ENCODE measurements at regions not wholly inside any gene's neighbourhood (a gene's known extent, or its start where the extent isn't known, plus 50 kb on each side); places are given as distances from the start of the nearest gene placed in this dataset.

DNA sequence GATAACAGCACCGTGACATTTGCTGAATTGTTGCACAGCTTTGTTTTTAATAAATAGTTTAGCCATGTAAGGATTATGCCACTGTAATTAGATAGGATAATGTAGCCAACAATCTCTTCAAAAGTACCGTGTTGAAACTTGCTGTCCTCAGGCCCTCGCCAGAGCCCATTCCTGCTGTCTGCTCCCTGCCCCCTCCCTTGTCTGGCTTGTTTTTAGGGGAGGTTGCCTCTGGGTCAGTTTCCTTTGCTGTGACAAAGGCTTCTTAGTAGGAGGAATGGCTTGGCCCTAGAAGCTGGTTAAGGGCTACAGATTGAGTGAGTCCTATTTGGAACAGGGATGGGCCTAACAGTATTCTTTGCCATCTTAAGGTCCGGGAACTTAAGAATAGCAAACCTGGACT, 107.9 kb downstream of the LMO4 start:
- no peak overlapping the region for H3K4me3 ChIP-seq
- POLR2A ChIA-PET, result no interaction called here
- H3K4me2 ChIP-seq (ENCODE audit: control insufficient read depth, insufficient read depth), result no peak overlapping the region
- in situ Hi-C loops (cut with MboI) (loop anchor here (5.0 kb wide), 1 partner anchor 49 kb away; no protein-coding TSS in a partner anchor), intact Hi-C loops (cut with micrococcal nuclease; ENCODE audit: unreplicated experiment) (no loop called here)
- H3K36me3 ChIP-seq (ENCODE audit: control insufficient read depth in 2 of 2, insufficient read depth in 2 of 2, low read length in 1 of 2), result no peaks in the 10 kb centered on the region
- DNase-seq (ENCODE audit: low read depth, low spot score) (no peak), FAIRE-seq (no peak), ATAC-seq (no peak)
- no peaks in the 10 kb centered on the region for H3K79me2 ChIP-seq (ENCODE audit: control insufficient read depth, insufficient read depth, low read length)
- RAD21 ChIA-PET (ENCODE audit: unreplicated experiment), result no interaction called here
- H3K9ac ChIP-seq (ENCODE audit: control insufficient read depth, insufficient read depth, low read length), result no peak overlapping the region
- TF ChIP-seq RELA (IDR thresholded peaks at IDR 0.05; ENCODE audit: borderline replicate concordance, partially characterized antibody) (no peak), BACH1 (IDR thresholded peaks at IDR 0.05; ENCODE audit: borderline replicate concordance) (no peak)
- TF ChIP-seq, protein P1, sequence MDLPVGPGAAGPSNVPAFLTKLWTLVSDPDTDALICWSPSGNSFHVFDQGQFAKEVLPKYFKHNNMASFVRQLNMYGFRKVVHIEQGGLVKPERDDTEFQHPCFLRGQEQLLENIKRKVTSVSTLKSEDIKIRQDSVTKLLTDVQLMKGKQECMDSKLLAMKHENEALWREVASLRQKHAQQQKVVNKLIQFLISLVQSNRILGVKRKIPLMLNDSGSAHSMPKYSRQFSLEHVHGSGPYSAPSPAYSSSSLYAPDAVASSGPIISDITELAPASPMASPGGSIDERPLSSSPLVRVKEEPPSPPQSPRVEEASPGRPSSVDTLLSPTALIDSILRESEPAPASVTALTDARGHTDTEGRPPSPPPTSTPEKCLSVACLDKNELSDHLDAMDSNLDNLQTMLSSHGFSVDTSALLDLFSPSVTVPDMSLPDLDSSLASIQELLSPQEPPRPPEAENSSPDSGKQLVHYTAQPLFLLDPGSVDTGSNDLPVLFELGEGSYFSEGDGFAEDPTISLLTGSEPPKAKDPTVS (IDR thresholded peaks at IDR 0.05; ENCODE audit: low read depth, low read length), result no peak
- TF ChIP-seq, protein P2, sequence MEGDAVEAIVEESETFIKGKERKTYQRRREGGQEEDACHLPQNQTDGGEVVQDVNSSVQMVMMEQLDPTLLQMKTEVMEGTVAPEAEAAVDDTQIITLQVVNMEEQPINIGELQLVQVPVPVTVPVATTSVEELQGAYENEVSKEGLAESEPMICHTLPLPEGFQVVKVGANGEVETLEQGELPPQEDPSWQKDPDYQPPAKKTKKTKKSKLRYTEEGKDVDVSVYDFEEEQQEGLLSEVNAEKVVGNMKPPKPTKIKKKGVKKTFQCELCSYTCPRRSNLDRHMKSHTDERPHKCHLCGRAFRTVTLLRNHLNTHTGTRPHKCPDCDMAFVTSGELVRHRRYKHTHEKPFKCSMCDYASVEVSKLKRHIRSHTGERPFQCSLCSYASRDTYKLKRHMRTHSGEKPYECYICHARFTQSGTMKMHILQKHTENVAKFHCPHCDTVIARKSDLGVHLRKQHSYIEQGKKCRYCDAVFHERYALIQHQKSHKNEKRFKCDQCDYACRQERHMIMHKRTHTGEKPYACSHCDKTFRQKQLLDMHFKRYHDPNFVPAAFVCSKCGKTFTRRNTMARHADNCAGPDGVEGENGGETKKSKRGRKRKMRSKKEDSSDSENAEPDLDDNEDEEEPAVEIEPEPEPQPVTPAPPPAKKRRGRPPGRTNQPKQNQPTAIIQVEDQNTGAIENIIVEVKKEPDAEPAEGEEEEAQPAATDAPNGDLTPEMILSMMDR (IDR thresholded peaks at IDR 0.05 in 2 of 3, conservative IDR thresholded peaks at IDR 0.05 in 1 of 3; ENCODE audit: control insufficient read depth in 2 of 3, extremely low read depth in 1 of 3, insufficient read depth in 1 of 3, low read depth in 3 of 3, low read length in 3 of 3), result no peak
- no peaks in the 10 kb centered on the region for H3K27me3 ChIP-seq (replicated peaks in 1 of 2; ENCODE audit: control insufficient read depth in 2 of 2, insufficient read depth in 2 of 2, low read length in 1 of 2)
- no peak overlapping the region for H2AFZ ChIP-seq (ENCODE audit: control insufficient read depth, low read depth, low read length)
- SMC1A ChIA-PET (ENCODE audit: uncharacterized antibody, unreplicated experiment), result interaction anchor here (0.6 to 1.3 kb wide), 2 partner anchors 28 to 95 kb away, joined by 3 read pairs; no protein-coding TSS in a partner anchor
- no peak overlapping the region for H3K27ac ChIP-seq (ENCODE audit: control insufficient read depth, insufficient read depth)
- no TSS peak for BruUV-seq (replicated peaks)
- CTCF ChIA-PET, result interaction anchor here (0.6 kb wide), 2 partner anchors 69 to 368 kb away, joined by 3 read pairs; no protein-coding TSS in a partner anchor
- no peaks in the 10 kb centered on the region for H3K9me3 ChIP-seq (replicated peaks; ENCODE audit: control insufficient read depth, insufficient read depth, low read length)
- H3K4me1 ChIP-seq (ENCODE audit: control insufficient read depth, insufficient read depth, low read length), result peaks cover 8% of the 10 kb centered on the region; the same call in 1 of the 2 replicates
- 99% methylated on average over 4 of the region's 4 CpGs for WGBS (ENCODE audit: insufficient coverage, insufficient replicate concordance, low lambda C conversion rate, missing lambda C conversion rate)
- H4K20me1 ChIP-seq (ENCODE audit: control insufficient read depth, insufficient read depth), result no peaks in the 10 kb centered on the region

All from GM12878 (cell line).